NT2/D1 (cell line): ENCODE measurements at regions not wholly inside any gene's neighbourhood (a gene's known extent, or its start where the extent isn't known, plus 50 kb on each side); places are given as distances from the start of the nearest gene placed in this dataset.

Source experiments
- SUZ12 ChIP-seq: IDR thresholded peaks from 2 replicates; pipeline ENCODE4 v1.6.1; 2011; ENCODE audit not compliant: insufficient read length, insufficient read depth; ENCODE audit errors: extremely low read depth
- YY1 ChIP-seq: IDR thresholded peaks from 2 replicates; pipeline ENCODE4 v1.6.1; 2011; ENCODE audit not compliant: insufficient read length, insufficient read depth
- ZNF274 ChIP-seq: IDR thresholded peaks from 2 replicates; pipeline ENCODE4 v1.6.1; 2011; ENCODE audit warnings: mild to moderate bottlenecking, low read depth, low read length

DNA sequence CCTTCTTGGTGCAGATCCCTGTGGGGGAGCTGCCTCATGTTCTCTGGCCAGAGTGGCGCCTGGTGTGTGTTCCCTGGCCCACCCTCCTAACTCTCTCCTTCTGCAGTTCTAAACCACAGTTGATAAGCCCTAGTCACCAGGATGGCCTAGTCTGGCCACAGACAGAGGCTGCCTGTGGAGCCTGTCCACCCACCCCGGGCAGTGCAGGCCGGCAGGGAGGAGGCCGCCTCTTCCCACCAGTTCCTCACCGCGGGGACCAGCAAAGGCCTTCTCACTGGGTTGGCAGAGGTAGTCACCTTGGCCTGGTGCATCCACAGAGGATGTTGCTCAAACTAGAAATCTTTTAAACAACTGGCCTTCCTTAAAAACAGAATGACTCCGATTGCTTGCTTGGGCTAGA lies 276.4 kb upstream of the TTC14 start:
- TF ChIP-seq SUZ12, result no peak
- no peak for TF ChIP-seq YY1
- no peak for TF ChIP-seq ZNF274
